CD4-positive, alpha-beta memory T cell (primary cell): ENCODE measurements at regions not wholly inside any gene's neighbourhood (a gene's known extent, or its start where the extent isn't known, plus 50 kb on each side); places are given as distances from the start of the nearest gene placed in this dataset.
A peak's percentile ranks its signal among the peaks of the same experiment; 100 is the strongest.

Source experiments
- CTCF ChIA-PET: fragments of 350-600 bp; sonication (Branson Sonifier 250); formaldehyde crosslinking; loops from one replicate; lab custom pipeline; 2021; ENCODE audit warnings: inconsistent platforms; ENCODE audit not compliant: partially characterized antibody; lab: Charles Lee
- POLR2A ChIA-PET: fragments of 350-600 bp; sonication (Branson Sonifier 250); formaldehyde crosslinking; loops from one replicate; lab custom pipeline; 2021; ENCODE audit not compliant: partially characterized antibody; lab: Charles Lee
- DNase-seq, 5 donors: peaks; one replicate each; pipeline versions ENCODE4 v3.0.0 to v3.0.0-alpha.2; 2020 to 2022; ENCODE audit warnings: mixed read lengths in 1 of 5
- H3K27ac ChIP-seq: one replicate; pipeline ENCODE4 v1.7.0; 2013; ENCODE audit warnings: low read depth, low read length
- H3K27me3 ChIP-seq: 2 replicates; pipeline ENCODE4 v1.7.0; 2013; ENCODE audit warnings: mild to moderate bottlenecking, low read length, moderate library complexity; ENCODE audit not compliant: insufficient read depth
- H3K36me3 ChIP-seq: 2 replicates; pipeline ENCODE4 v1.7.0; 2013; ENCODE audit warnings: mild to moderate bottlenecking, low read length, moderate library complexity; ENCODE audit not compliant: insufficient read depth
- H3K4me1 ChIP-seq: 2 replicates; pipeline ENCODE4 v1.7.0; 2013; ENCODE audit warnings: mild to moderate bottlenecking, low read length, moderate library complexity; ENCODE audit not compliant: insufficient read depth
- H3K4me3 ChIP-seq, 2 donors: one replicate each; pipeline ENCODE4 v1.7.0; 2013; ENCODE audit warnings: low read length in 2 of 2, mild to moderate bottlenecking in 1 of 2
- H3K9me3 ChIP-seq, 2 donors: one replicate each; pipeline ENCODE4 v1.7.0; 2013; ENCODE audit warnings: low read length in 2 of 2, control low read depth in 1 of 2; ENCODE audit not compliant: control insufficient read depth in 1 of 2
- H3K27ac Mint-ChIP-seq, 7 donors: one replicate each; pipeline ENCODE4 v1.8.0; 2020 to 2021; ENCODE audit warnings: mixed read lengths in 7 of 7, mild to moderate bottlenecking in 6 of 7, inconsistent platforms in 3 of 7, moderate library complexity in 3 of 7
- H3K27me3 Mint-ChIP-seq, 2 donors: one replicate each; pipeline ENCODE4 v1.8.0; 2020 to 2021; ENCODE audit warnings: mixed read lengths in 2 of 2
- H3K36me3 Mint-ChIP-seq, 2 donors: one replicate each; pipeline ENCODE4 v1.8.0; 2020 to 2021; ENCODE audit warnings: mixed read lengths in 2 of 2, inconsistent platforms in 1 of 2, mild to moderate bottlenecking in 1 of 2
- H3K4me1 Mint-ChIP-seq, 4 donors: one replicate each; pipeline ENCODE4 v1.8.0; 2020 to 2021; ENCODE audit warnings: mixed read lengths in 4 of 4, mild to moderate bottlenecking in 1 of 4
- H3K4me3 Mint-ChIP-seq, 8 donors: one replicate each; pipeline ENCODE4 v1.8.0; 2020 to 2021; ENCODE audit warnings: mixed read lengths in 8 of 8, mild to moderate bottlenecking in 7 of 8, moderate library complexity in 6 of 8, inconsistent platforms in 3 of 8
- H3K9me3 Mint-ChIP-seq, 8 donors: one replicate each; pipeline ENCODE4 v1.8.0; 2020 to 2021; ENCODE audit warnings: mixed read lengths in 8 of 8, mild to moderate bottlenecking in 5 of 8, inconsistent platforms in 3 of 8, moderate library complexity in 1 of 8
- intact Hi-C: fragments of 100-400 bp; cut with micrococcal nuclease; formaldehyde crosslinking; loops from one replicate; pipeline ENCODE4 v1.15.1; 2023

DNA sequence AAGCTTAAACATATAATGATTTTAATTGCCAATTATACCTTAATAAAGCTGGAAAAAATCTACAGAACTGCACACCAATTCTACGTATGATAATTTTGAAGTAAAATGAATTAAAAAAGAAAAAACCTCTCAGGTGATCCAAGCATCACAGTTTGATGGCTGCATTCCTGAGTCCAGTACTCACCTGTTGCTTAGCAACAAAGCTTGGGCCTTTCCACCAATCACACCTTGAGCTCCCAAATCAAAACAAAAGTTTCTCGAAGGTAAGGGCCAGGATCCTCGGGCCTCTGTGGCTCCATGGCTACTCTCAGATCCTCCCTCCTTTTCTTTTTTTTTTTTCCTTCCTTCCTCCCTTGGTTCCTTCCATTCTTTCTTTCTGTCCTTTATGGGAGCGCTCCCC lies 137.2 kb upstream of the PCBD1 start:
- Histone ChIP-seq H3K9me3 (no peaks in the 10 kb centered on the region), H3K4me3 (no peak overlapping the region), H3K4me1 (no peaks in the 10 kb centered on the region), H3K36me3 (no peaks in the 10 kb centered on the region), H3K27me3 (no peaks in the 10 kb centered on the region), H3K27ac (no peak overlapping the region)
- no peak overlapping the region for H3K27ac Mint-ChIP-seq
- H3K4me3 Mint-ChIP-seq = no peak overlapping the region
- ChIA-PET CTCF (no interaction called here), POLR2A (no interaction called here)
- H3K9me3 Mint-ChIP-seq = peaks cover 0 to 9% (median 3%) of the 10 kb centered on the region in 8 donors
- intact Hi-C loops = no loop called here
- H3K36me3 Mint-ChIP-seq = no peaks in the 10 kb centered on the region
- peaks cover 6% of the 10 kb centered on the region in 2 donors for H3K27me3 Mint-ChIP-seq
- no peak for DNase-seq
- H3K4me1 Mint-ChIP-seq = no peaks in the 10 kb centered on the region

DNA sequence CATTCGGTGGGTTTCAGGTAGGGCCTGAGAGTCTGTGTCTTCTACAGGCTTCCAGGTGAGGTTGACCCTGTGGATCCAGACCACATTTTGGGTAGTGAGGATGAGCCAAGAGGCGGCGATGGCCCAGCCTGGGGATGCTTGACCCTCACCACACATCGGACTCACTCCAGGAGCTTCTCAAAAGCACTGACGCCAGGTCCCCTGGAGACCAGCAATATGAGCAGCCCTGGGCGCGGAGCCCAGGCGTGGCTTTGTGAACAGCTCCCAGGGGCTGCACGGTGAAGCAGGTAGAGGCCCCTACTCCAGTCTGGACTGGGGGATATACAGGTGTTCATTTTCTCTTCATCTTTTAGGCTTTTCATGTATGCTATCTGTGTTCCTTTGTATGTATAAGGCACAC lies 139.7 kb upstream of the PCBD1 start:
- no peaks in the 10 kb centered on the region for H3K36me3 Mint-ChIP-seq
- Histone ChIP-seq H3K36me3 (no peaks in the 10 kb centered on the region), H3K27me3 (no peaks in the 10 kb centered on the region), H3K4me1 (no peaks in the 10 kb centered on the region), H3K27ac (no peak overlapping the region), H3K4me3 (no peak overlapping the region), H3K9me3 (no peaks in the 10 kb centered on the region)
- POLR2A ChIA-PET = no interaction called here
- H3K4me3 Mint-ChIP-seq = no peak overlapping the region
- H3K4me1 Mint-ChIP-seq = no peaks in the 10 kb centered on the region
- intact Hi-C loops = no loop called here
- H3K9me3 Mint-ChIP-seq = peaks cover 0 to 4% (median 0%) of the 10 kb centered on the region in 8 donors
- no peak overlapping the region for H3K27ac Mint-ChIP-seq
- H3K27me3 Mint-ChIP-seq = peaks cover 6 to 10% of the 10 kb centered on the region in 2 donors
- no peak for DNase-seq
- CTCF ChIA-PET = no interaction called here

DNA sequence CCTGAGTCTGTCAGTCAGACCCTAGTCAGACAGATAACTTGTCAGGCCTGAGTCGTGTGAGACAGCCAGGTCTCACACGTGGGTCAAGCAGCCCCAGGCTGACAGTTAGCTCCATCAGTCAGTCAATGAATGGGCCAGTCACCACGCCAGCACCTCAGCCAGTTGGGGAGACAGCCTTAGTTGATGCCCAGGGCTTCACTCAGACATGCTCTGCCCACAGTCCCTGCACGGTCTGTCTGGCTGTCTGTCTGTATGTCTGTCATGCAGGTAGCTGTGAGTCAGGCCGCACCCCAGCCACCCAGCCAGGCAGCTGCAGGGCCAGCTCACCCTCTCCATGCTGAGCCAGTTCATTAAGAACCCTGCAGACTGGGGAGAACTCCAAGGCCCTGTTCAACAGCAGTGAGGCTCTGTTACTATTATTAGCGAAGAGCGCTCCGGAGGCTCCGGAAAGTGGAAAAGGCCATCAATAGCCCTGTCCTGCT lies 141.1 kb upstream of the PCBD1 start:
- ChIA-PET CTCF (no interaction called here), POLR2A (no interaction called here)
- Mint-ChIP-seq H3K27me3 (peaks cover 6 to 8% of the 10 kb centered on the region in 2 donors), H3K27ac (no peak overlapping the region), H3K36me3 (no peaks in the 10 kb centered on the region), H3K9me3 (peaks cover 0 to 4% (median 0%) of the 10 kb centered on the region in 8 donors), H3K4me1 (no peaks in the 10 kb centered on the region), H3K4me3 (no peak overlapping the region)
- DNase-seq = no peak
- H3K36me3 ChIP-seq = no peaks in the 10 kb centered on the region
- no peaks in the 10 kb centered on the region for H3K27me3 ChIP-seq
- no peak overlapping the region for H3K27ac ChIP-seq
- no peak overlapping the region for H3K4me3 ChIP-seq
- intact Hi-C loops = no loop called here
- H3K4me1 ChIP-seq = no peaks in the 10 kb centered on the region
- no peaks in the 10 kb centered on the region for H3K9me3 ChIP-seq

DNA sequence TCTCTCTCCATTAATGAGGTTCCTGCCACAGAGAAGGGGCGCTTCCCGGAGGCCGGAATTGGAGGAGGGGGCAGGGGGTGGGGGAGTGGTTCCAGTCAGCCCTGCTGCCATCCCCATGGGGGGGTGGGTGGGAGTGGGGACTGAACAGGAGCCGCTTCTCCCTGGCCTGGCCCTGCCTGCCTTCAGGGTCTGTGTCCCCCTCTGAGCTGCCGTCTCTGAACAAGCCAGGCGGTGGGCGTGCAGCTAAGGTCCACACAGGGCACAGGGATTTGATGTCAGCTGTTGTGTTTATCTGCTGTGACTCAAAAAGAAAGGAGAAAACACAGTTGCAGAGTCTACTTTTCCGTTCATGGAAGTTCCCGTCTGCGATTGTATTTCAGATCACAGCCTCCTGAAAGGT lies 141.5 kb upstream of the PCBD1 start:
- no peak overlapping the region for H3K27ac Mint-ChIP-seq
- H3K9me3 ChIP-seq = no peaks in the 10 kb centered on the region
- H3K27me3 Mint-ChIP-seq = peaks cover 6 to 8% of the 10 kb centered on the region in 2 donors
- peaks cover 0 to 4% (median 0%) of the 10 kb centered on the region in 8 donors for H3K9me3 Mint-ChIP-seq
- CTCF ChIA-PET = no interaction called here
- no peaks in the 10 kb centered on the region for H3K27me3 ChIP-seq
- no peaks in the 10 kb centered on the region for H3K4me1 ChIP-seq
- no peaks in the 10 kb centered on the region for H3K36me3 ChIP-seq
- H3K36me3 Mint-ChIP-seq = no peaks in the 10 kb centered on the region
- no peak overlapping the region for H3K4me3 Mint-ChIP-seq
- intact Hi-C loops = no loop called here
- no peak for DNase-seq
- POLR2A ChIA-PET = no interaction called here
- H3K27ac ChIP-seq = no peak overlapping the region
- no peaks in the 10 kb centered on the region for H3K4me1 Mint-ChIP-seq
- no peak overlapping the region for H3K4me3 ChIP-seq

DNA sequence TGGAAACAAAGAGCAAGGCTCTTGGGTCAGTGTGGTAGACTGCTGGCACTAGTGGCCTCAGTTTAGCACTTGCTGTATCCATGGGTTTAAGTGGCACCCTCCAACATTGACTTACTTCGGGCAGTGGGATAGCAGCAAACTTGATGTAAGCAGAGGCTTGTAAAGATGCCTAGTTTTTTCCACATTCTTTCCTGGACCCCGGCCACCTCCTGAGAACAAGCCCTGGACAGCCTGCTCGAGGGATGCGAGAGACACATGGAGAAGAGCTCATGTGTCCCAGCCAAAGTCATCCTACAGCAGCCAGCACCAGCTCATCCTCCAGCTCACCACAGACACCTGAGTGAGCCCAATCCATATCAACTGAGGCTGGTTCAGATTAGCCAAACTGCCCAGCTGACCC lies 142.7 kb upstream of the PCBD1 start:
- ChIA-PET POLR2A (no interaction called here), CTCF (no interaction called here)
- peaks cover 0 to 4% (median 0%) of the 10 kb centered on the region in 8 donors for H3K9me3 Mint-ChIP-seq

DNA sequence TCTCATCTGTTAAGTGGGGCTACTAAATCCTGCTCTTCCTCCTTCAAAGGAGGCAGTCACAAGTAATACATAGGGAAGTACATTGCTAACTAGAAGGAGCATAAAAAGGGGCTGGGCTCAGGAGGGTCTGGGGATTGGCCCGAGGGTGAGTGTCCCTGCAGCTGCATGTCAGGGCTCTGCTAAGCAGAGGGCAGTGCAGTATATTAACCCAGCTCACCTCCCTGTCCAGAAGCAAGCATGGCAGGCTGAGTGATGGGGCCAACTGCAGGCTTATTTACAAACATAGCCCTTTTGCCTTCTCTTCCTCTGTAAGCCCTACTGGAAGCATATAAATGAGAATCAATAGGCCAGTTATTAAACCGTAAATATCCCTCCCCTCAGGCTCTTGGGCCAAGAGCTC lies 143.2 kb upstream of the PCBD1 start:
- intact Hi-C loops = no loop called here
- H3K4me3 Mint-ChIP-seq = no peak overlapping the region

More for the DNA sequence above, 142.7 kb upstream of the PCBD1 start:
- Mint-ChIP-seq H3K27me3 (peaks cover 3 to 8% of the 10 kb centered on the region in 2 donors), H3K36me3 (no peaks in the 10 kb centered on the region), H3K4me1 (no peaks in the 10 kb centered on the region), H3K27ac (no peak overlapping the region), H3K4me3 (no peak overlapping the region)
- H3K4me1 ChIP-seq = no peaks in the 10 kb centered on the region
- intact Hi-C loops = no loop called here
- no peak for DNase-seq
- H3K27me3 ChIP-seq = no peaks in the 10 kb centered on the region
- no peak overlapping the region for H3K4me3 ChIP-seq
- H3K27ac ChIP-seq = no peak overlapping the region
- H3K36me3 ChIP-seq = no peaks in the 10 kb centered on the region
- no peaks in the 10 kb centered on the region for H3K9me3 ChIP-seq

DNA sequence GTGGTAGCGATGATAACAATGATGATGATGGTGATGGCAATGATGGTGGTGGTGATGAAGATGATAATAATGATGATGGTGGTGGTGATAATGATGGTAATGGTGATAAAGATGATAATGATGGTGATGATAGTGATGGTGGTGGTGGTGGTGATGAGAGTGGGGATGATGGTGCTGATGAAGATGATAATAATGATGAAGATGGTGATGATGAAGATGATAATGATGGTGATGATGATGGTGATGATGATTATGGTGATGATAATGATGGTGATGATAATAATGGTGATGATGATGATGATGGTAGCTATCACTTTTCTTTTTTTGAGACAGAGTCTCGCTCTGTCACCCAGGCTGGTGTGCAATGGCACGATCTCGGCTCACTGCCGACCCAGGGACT lies 144.5 kb upstream of the PCBD1 start:
- no peak overlapping the region for H3K4me3 Mint-ChIP-seq

More for the DNA sequence above, 143.2 kb upstream of the PCBD1 start:
- H3K27ac ChIP-seq = no peak overlapping the region
- no peaks in the 10 kb centered on the region for H3K9me3 ChIP-seq
- H3K36me3 Mint-ChIP-seq = no peaks in the 10 kb centered on the region
- ChIA-PET POLR2A (no interaction called here), CTCF (no interaction called here)
- H3K4me1 Mint-ChIP-seq = no peaks in the 10 kb centered on the region
- H3K4me3 ChIP-seq = no peak overlapping the region
- peaks cover 0 to 4% (median 0%) of the 10 kb centered on the region in 8 donors for H3K9me3 Mint-ChIP-seq
- H3K36me3 ChIP-seq = no peaks in the 10 kb centered on the region
- H3K27ac Mint-ChIP-seq = no peak overlapping the region
- H3K4me1 ChIP-seq = no peaks in the 10 kb centered on the region
- no peaks in the 10 kb centered on the region for H3K27me3 ChIP-seq
- no peak for DNase-seq
- peaks cover 3 to 4% of the 10 kb centered on the region in 2 donors for H3K27me3 Mint-ChIP-seq

More for the DNA sequence above, 144.5 kb upstream of the PCBD1 start:
- Mint-ChIP-seq H3K4me1 (no peaks in the 10 kb centered on the region), H3K36me3 (no peaks in the 10 kb centered on the region), H3K27me3 (peaks cover 0 to 4% of the 10 kb centered on the region in 2 donors), H3K9me3 (peaks cover 0 to 4% (median 0%) of the 10 kb centered on the region in 8 donors), H3K27ac (peak overlapping the region in 1 of 7 donors; percentile 11)
- ChIA-PET POLR2A (no interaction called here), CTCF (no interaction called here)
- H3K27ac ChIP-seq = no peak overlapping the region
- H3K4me1 ChIP-seq = no peaks in the 10 kb centered on the region
- no peaks in the 10 kb centered on the region for H3K27me3 ChIP-seq
- no peaks in the 10 kb centered on the region for H3K9me3 ChIP-seq
- no peaks in the 10 kb centered on the region for H3K36me3 ChIP-seq
- no peak overlapping the region for H3K4me3 ChIP-seq
- intact Hi-C loops = no loop called here
- DNase-seq = no peak
